Uterus (tissue), 2 donors: ENCODE measurements at regions not wholly inside any gene's neighbourhood (a gene's known extent, or its start where the extent isn't known, plus 50 kb on each side); places are given as distances from the start of the nearest gene placed in this dataset.

Source experiments
- CTCF ChIP-seq, 4 experiments: fragments of 200-600 bp in 2 of 4; fragments of 450-650 bp in 2 of 4; sonication (generic) in 2 of 4; IDR thresholded peaks; one replicate each; pipeline ENCODE4 v1.5.1; 2016 to 2019; ENCODE audit warnings: antibody characterized with exemption in 4 of 4, mild to moderate bottlenecking in 2 of 4, moderate library complexity in 1 of 4
- POLR2A ChIP-seq, 2 donors: fragments of 450-650 bp; IDR thresholded peaks; one replicate each; pipeline ENCODE4 v1.6.1; 2016; ENCODE audit warnings: antibody characterized with exemption in 2 of 2, mild to moderate bottlenecking in 1 of 2, moderate library complexity in 1 of 2

- TF ChIP-seq CTCF (IDR thresholded peaks at IDR 0.05) (no peak), POLR2A (IDR thresholded peaks at IDR 0.05) (no peak)
Measured at GRCh38 chr7:114835861-114836260, 86.0 kb upstream of the MDFIC start.
